Suprapubic skin (tissue), 4 donors: ENCODE measurements at regions not wholly inside any gene's neighbourhood (a gene's known extent, or its start where the extent isn't known, plus 50 kb on each side); places are given as distances from the start of the nearest gene placed in this dataset.

Experiments used
- DNase-seq, 2 donors: peaks; one replicate each; pipeline ENCODE4 v3.0.0-alpha.2; 2019; ENCODE audit warnings: low spot score in 2 of 2
- H3K27ac ChIP-seq: fragments of 200-600 bp; sonication (generic); one replicate; pipeline ENCODE4 v1.5.1; 2019
- H3K27me3 ChIP-seq: fragments of 200-600 bp; sonication (generic); one replicate; pipeline ENCODE4 v1.5.1; 2019
- H3K36me3 ChIP-seq: fragments of 200-600 bp; sonication (generic); one replicate; pipeline ENCODE4 v1.5.1; 2019
- H3K4me1 ChIP-seq: fragments of 200-600 bp; sonication (generic); one replicate; pipeline ENCODE4 v1.5.1; 2019
- H3K4me3 ChIP-seq: fragments of 200-600 bp; sonication (generic); one replicate; pipeline ENCODE4 v1.5.1; 2019; ENCODE audit warnings: mild to moderate bottlenecking
- H3K9me3 ChIP-seq: fragments of 200-600 bp; sonication (generic); one replicate; pipeline ENCODE4 v1.5.1; 2019
- CTCF ChIP-seq, 2 donors: fragments of 200-600 bp in 1 of 2; fragments of 450-650 bp in 1 of 2; sonication (generic) in 1 of 2; IDR thresholded peaks; one replicate each; pipeline ENCODE4 v1.5.1; 2016 to 2019; ENCODE audit warnings: antibody characterized with exemption in 2 of 2, mild to moderate bottlenecking in 1 of 2, moderate library complexity in 1 of 2
- EP300 ChIP-seq: sonication (generic); formaldehyde crosslinking; IDR thresholded peaks from one replicate; pipeline ENCODE4 v1.6.1; 2017; ENCODE audit warnings: antibody characterized with exemption
- POLR2A ChIP-seq, 2 donors: fragments of 450-650 bp; IDR thresholded peaks; one replicate each; pipeline ENCODE4 v1.6.1; 2017; ENCODE audit warnings: antibody characterized with exemption in 2 of 2, mild to moderate bottlenecking in 2 of 2, moderate library complexity in 2 of 2
- POLR2AphosphoS5 ChIP-seq, 3 donors: sonication (generic); formaldehyde crosslinking; IDR thresholded peaks; one replicate each; pipeline ENCODE4 v1.6.1; 2017; ENCODE audit warnings: antibody characterized with exemption in 3 of 3
- WGBS: methylation state at CpG from one replicate; pipeline ENCODE4 v1.1.5; 2018; 5-methylcytosine and 5-hydroxymethylcytosine counted together

- Histone ChIP-seq H3K4me1 (no peaks in the 10 kb centered on the region), H3K27me3 (no peaks in the 10 kb centered on the region), H3K4me3 (no peak overlapping the region), H3K9me3 (no peaks in the 10 kb centered on the region), H3K27ac (no peak overlapping the region), H3K36me3 (no peaks in the 10 kb centered on the region)
- DNase-seq, result no peak
- TF ChIP-seq POLR2A (IDR thresholded peaks at IDR 0.05), result no peak
- no peak for TF ChIP-seq CTCF (IDR thresholded peaks at IDR 0.05)
- no peak for TF ChIP-seq POLR2AphosphoS5 (IDR thresholded peaks at IDR 0.05)
- no peak for TF ChIP-seq EP300
- 88% methylated on average over 10 of the region's 10 CpGs for WGBS
These were observed 121.5 kb upstream of the SOD1 start for GRCh38 chr21:31537872-31538576.

GRCh38 chr21:31536138-31536537 is 123.4 kb upstream of the SOD1 start:
- WGBS, result 93% methylated on average over 8 of the region's 8 CpGs
- Histone ChIP-seq H3K27me3 (no peaks in the 10 kb centered on the region), H3K36me3 (no peaks in the 10 kb centered on the region), H3K9me3 (no peaks in the 10 kb centered on the region), H3K4me3 (no peak overlapping the region), H3K4me1 (peaks cover 9% of the 10 kb centered on the region), H3K27ac (no peak overlapping the region)
- TF ChIP-seq EP300 (no peak), CTCF (IDR thresholded peaks at IDR 0.05) (no peak), POLR2AphosphoS5 (IDR thresholded peaks at IDR 0.05) (no peak), POLR2A (IDR thresholded peaks at IDR 0.05) (no peak)
- no peak for DNase-seq

- WGBS, result 88% methylated on average over 1 of the region's 1 CpG
- Histone ChIP-seq H3K27ac (no peak overlapping the region), H3K4me3 (no peak overlapping the region), H3K9me3 (no peaks in the 10 kb centered on the region), H3K36me3 (no peaks in the 10 kb centered on the region), H3K27me3 (no peaks in the 10 kb centered on the region), H3K4me1 (peaks cover 31% of the 10 kb centered on the region)
- TF ChIP-seq POLR2A (IDR thresholded peaks at IDR 0.05), result no peak
- no peak for TF ChIP-seq CTCF (IDR thresholded peaks at IDR 0.05)
- no peak for TF ChIP-seq EP300
- TF ChIP-seq POLR2AphosphoS5 (IDR thresholded peaks at IDR 0.05), result no peak
- no peak for DNase-seq
These were observed 127.5 kb upstream of the SOD1 start for GRCh38 chr21:31531967-31532366.

GRCh38 chr21:31530897-31531705 is 128.4 kb upstream of the SOD1 start:
- H3K4me3 ChIP-seq, result no peak overlapping the region
- TF ChIP-seq EP300, result no peak
- no peak for TF ChIP-seq POLR2A (IDR thresholded peaks at IDR 0.05)
- no peak for TF ChIP-seq CTCF (IDR thresholded peaks at IDR 0.05)
- H3K36me3 ChIP-seq, result no peaks in the 10 kb centered on the region
- peaks cover 31% of the 10 kb centered on the region for H3K4me1 ChIP-seq
- peak overlapping the region; percentile 74 for H3K27ac ChIP-seq
- no peaks in the 10 kb centered on the region for H3K9me3 ChIP-seq
- no peaks in the 10 kb centered on the region for H3K27me3 ChIP-seq
- DNase-seq, result no peak
- WGBS, result 41% methylated on average over 10 of the region's 10 CpGs

GRCh38 chr21:31530364-31530763 is 129.1 kb upstream of the SOD1 start:
- H3K27ac ChIP-seq, result peak overlapping the region; percentile 74
- no peak overlapping the region for H3K4me3 ChIP-seq
- H3K9me3 ChIP-seq, result no peaks in the 10 kb centered on the region
- no peak for DNase-seq
- no peak for TF ChIP-seq POLR2A (IDR thresholded peaks at IDR 0.05)
- WGBS, result 72% methylated on average over 9 of the region's 9 CpGs
- peaks cover 31% of the 10 kb centered on the region for H3K4me1 ChIP-seq
- no peaks in the 10 kb centered on the region for H3K36me3 ChIP-seq
- no peaks in the 10 kb centered on the region for H3K27me3 ChIP-seq
